Smooth muscle cell (in vitro differentiated cells): ENCODE measurements at regions not wholly inside any gene's neighbourhood (a gene's known extent, or its start where the extent isn't known, plus 50 kb on each side); places are given as distances from the start of the nearest gene placed in this dataset.
"Not testable (repeated sequence)": the region's sequence is repeated elsewhere in the genome, so short reads cannot be mapped to it uniquely, and the experiment has no call there.

Experiments
- DNase-seq: peaks from one replicate; lab custom pipeline; 2025; ENCODE audit not compliant: unreplicated experiment; lab: John Stamatoyannopoulos, UW
- H2AFZ ChIP-seq: fragments of 200-600 bp; sonication (generic); 2 replicates; pipeline ENCODE4 v1.6.0; 2016; ENCODE audit warnings: antibody characterized with exemption, low read depth, mild to moderate bottlenecking
- H3F3A ChIP-seq: fragments of 200-600 bp; sonication (generic); 2 replicates; pipeline ENCODE4 v1.6.0; 2017; ENCODE audit warnings: antibody characterized with exemption, low read depth
- H3K27ac ChIP-seq: fragments of 200-600 bp; sonication (generic); 2 replicates; pipeline ENCODE4 v1.5.1; 2016; ENCODE audit warnings: low read depth, mild to moderate bottlenecking
- H3K27me3 ChIP-seq: fragments of 200-600 bp; sonication (generic); 2 replicates; pipeline ENCODE4 v1.6.1; 2016; ENCODE audit warnings: low read depth, mild to moderate bottlenecking
- H3K36me3 ChIP-seq: fragments of 200-600 bp; sonication (generic); 2 replicates; pipeline ENCODE4 v1.5.1; 2016; ENCODE audit warnings: low read depth
- H3K4me1 ChIP-seq: fragments of 200-600 bp; sonication (generic); 2 replicates; pipeline ENCODE4 v1.5.1; 2016; ENCODE audit warnings: low read depth
- H3K4me2 ChIP-seq: fragments of 200-600 bp; sonication (generic); 2 replicates; pipeline ENCODE4 v1.6.0; 2016; ENCODE audit warnings: mild to moderate bottlenecking
- H3K4me3 ChIP-seq: fragments of 200-600 bp; sonication (generic); 2 replicates; pipeline ENCODE4 v1.5.1; 2016; ENCODE audit warnings: mild to moderate bottlenecking
- H3K79me2 ChIP-seq: fragments of 200-600 bp; sonication (generic); 2 replicates; pipeline ENCODE4 v1.6.0; 2016; ENCODE audit warnings: low read depth, mild to moderate bottlenecking
- H3K9ac ChIP-seq: fragments of 200-600 bp; sonication (generic); 2 replicates; pipeline ENCODE4 v1.6.0; 2016; ENCODE audit warnings: low read depth
- H3K9me3 ChIP-seq: fragments of 200-600 bp; sonication (generic); replicated peaks from 2 replicates; pipeline ENCODE4 v1.5.1; 2016; ENCODE audit warnings: low read depth
- H4K20me1 ChIP-seq: fragments of 200-600 bp; sonication (generic); 2 replicates; pipeline ENCODE4 v1.6.0; 2016; ENCODE audit warnings: low read depth
- WGBS: methylation state at CpG from one replicate; pipeline ENCODE4 v1.1.7; 2016; ENCODE audit warnings: low lambda C conversion rate; 5-methylcytosine and 5-hydroxymethylcytosine counted together
- TF ChIP-seq, protein P1 (sequence below): fragments of 200-600 bp; sonication (generic); IDR thresholded peaks from 2 replicates; pipeline ENCODE4 v1.5.1; 2017; ENCODE audit warnings: borderline replicate concordance, mild to moderate bottlenecking, antibody characterized with exemption; ENCODE audit not compliant: insufficient read depth, poor library complexity, severe bottlenecking

- no peaks in the 10 kb centered on the region for H3K79me2 ChIP-seq
- no peaks in the 10 kb centered on the region for H3K36me3 ChIP-seq
- H3K9ac ChIP-seq = no peak overlapping the region
- H3K27ac ChIP-seq = no peak overlapping the region
- no peak overlapping the region for H3K4me3 ChIP-seq
- DNase-seq = no peak
- H4K20me1 ChIP-seq = no peaks in the 10 kb centered on the region
- peaks cover 4% of the 10 kb centered on the region for H3K27me3 ChIP-seq
- no peak overlapping the region for H3K4me2 ChIP-seq
- TF ChIP-seq, protein P1, sequence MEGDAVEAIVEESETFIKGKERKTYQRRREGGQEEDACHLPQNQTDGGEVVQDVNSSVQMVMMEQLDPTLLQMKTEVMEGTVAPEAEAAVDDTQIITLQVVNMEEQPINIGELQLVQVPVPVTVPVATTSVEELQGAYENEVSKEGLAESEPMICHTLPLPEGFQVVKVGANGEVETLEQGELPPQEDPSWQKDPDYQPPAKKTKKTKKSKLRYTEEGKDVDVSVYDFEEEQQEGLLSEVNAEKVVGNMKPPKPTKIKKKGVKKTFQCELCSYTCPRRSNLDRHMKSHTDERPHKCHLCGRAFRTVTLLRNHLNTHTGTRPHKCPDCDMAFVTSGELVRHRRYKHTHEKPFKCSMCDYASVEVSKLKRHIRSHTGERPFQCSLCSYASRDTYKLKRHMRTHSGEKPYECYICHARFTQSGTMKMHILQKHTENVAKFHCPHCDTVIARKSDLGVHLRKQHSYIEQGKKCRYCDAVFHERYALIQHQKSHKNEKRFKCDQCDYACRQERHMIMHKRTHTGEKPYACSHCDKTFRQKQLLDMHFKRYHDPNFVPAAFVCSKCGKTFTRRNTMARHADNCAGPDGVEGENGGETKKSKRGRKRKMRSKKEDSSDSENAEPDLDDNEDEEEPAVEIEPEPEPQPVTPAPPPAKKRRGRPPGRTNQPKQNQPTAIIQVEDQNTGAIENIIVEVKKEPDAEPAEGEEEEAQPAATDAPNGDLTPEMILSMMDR = no peak
- H3K4me1 ChIP-seq = no peaks in the 10 kb centered on the region
- H2AFZ ChIP-seq = no peak overlapping the region
- no peaks in the 10 kb centered on the region for H3F3A ChIP-seq
- no peaks in the 10 kb centered on the region for H3K9me3 ChIP-seq
- WGBS = 90% methylated on average over 10 of the region's 10 CpGs
These were observed 159.6 kb downstream of the TEX36 start for GRCh38 chr10:125523347-125523746.

- H3K4me1 ChIP-seq = no peaks in the 10 kb centered on the region
- H2AFZ ChIP-seq = no peak overlapping the region
- H3K4me3 ChIP-seq = no peak overlapping the region
- H3K4me2 ChIP-seq = no peak overlapping the region
- H3K9ac ChIP-seq = no peak overlapping the region
- no peaks in the 10 kb centered on the region for H3F3A ChIP-seq
- no peaks in the 10 kb centered on the region for H3K79me2 ChIP-seq
- H3K9me3 ChIP-seq = no peaks in the 10 kb centered on the region
- TF ChIP-seq, protein P1 = peak; percentile 67
- peaks cover 4% of the 10 kb centered on the region for H3K27me3 ChIP-seq
- 67% methylated on average over 16 of the region's 17 CpGs for WGBS
- H3K36me3 ChIP-seq = no peaks in the 10 kb centered on the region
- DNase-seq = no peak
- H4K20me1 ChIP-seq = no peaks in the 10 kb centered on the region
- no peak overlapping the region for H3K27ac ChIP-seq
These were observed 161.0 kb downstream of the TEX36 start for GRCh38 chr10:125521721-125522680.

- Histone ChIP-seq H3K27me3 (peaks cover 4% of the 10 kb centered on the region), H2AFZ (no peak overlapping the region), H3K36me3 (no peaks in the 10 kb centered on the region), H3F3A (no peaks in the 10 kb centered on the region), H3K4me1 (no peaks in the 10 kb centered on the region), H4K20me1 (no peaks in the 10 kb centered on the region), H3K9me3 (no peaks in the 10 kb centered on the region), H3K9ac (no peak overlapping the region), H3K79me2 (no peaks in the 10 kb centered on the region), H3K4me2 (no peak overlapping the region), H3K4me3 (no peak overlapping the region), H3K27ac (no peak overlapping the region)
- DNase-seq = no peak
- TF ChIP-seq, protein P1 = no peak
- 96% methylated on average over 3 of the region's 3 CpGs for WGBS
These were observed 162.0 kb downstream of the TEX36 start for GRCh38 chr10:125520968-125521367.

- not testable (repeated sequence) for H4K20me1 ChIP-seq, H3F3A ChIP-seq, DNase-seq, H2AFZ ChIP-seq, H3K36me3 ChIP-seq, H3K9ac ChIP-seq, H3K79me2 ChIP-seq, H3K27me3 ChIP-seq, H3K4me2 ChIP-seq, H3K9me3 ChIP-seq, H3K4me1 ChIP-seq, H3K27ac ChIP-seq, H3K4me3 ChIP-seq
- 94% methylated on average over 14 of the region's 27 CpGs for WGBS
These were observed 164.6 kb downstream of the TEX36 start for GRCh38 chr10:125518397-125518796.
